ENCODE measurements at regions not wholly inside any gene's neighbourhood (a gene's known extent, or its start where the extent isn't known, plus 50 kb on each side); places are given as distances from the start of the nearest gene placed in this dataset.

GRCh38 chr3:154786724-154787123, 293.4 kb upstream of the MME start:
- no peak overlapping the region for H3K27ac ChIP-seq
- TF ChIP-seq CTCF (IDR thresholded peaks at IDR 0.05) (no peak), POLR2A (IDR thresholded peaks at IDR 0.05) (no peak), EP300 (IDR thresholded peaks at IDR 0.05) (no peak)
- no peaks in the 10 kb centered on the region for H3K36me3 ChIP-seq
- intact Hi-C loops (cut with DNase I), result no loop called here
- 33 to 67% (median 58%) methylated on average over 1 of the region's 1 CpG for WGBS, 3 donors
- H3K9me3 ChIP-seq, result no peaks in the 10 kb centered on the region
- H3K27me3 ChIP-seq, result no peaks in the 10 kb centered on the region
- DNase-seq, result no peak
- H3K4me1 ChIP-seq (ENCODE audit: insufficient read depth), result no peaks in the 10 kb centered on the region
- no peak overlapping the region for H3K4me3 ChIP-seq

GRCh38 chr3:154783521-154783931, 296.6 kb upstream of the MME start:
- WGBS, 3 donors, result 27 to 34% (median 28%) methylated on average over 4 of the region's 4 CpGs
- no peak overlapping the region for H3K27ac ChIP-seq
- H3K9me3 ChIP-seq, result no peaks in the 10 kb centered on the region
- TF ChIP-seq POLR2A (IDR thresholded peaks at IDR 0.05) (no peak), CTCF (IDR thresholded peaks at IDR 0.05) (no peak), EP300 (IDR thresholded peaks at IDR 0.05) (no peak)
- no peaks in the 10 kb centered on the region for H3K27me3 ChIP-seq
- H3K36me3 ChIP-seq, result no peaks in the 10 kb centered on the region
- intact Hi-C loops (cut with DNase I), result no loop called here
- H3K4me1 ChIP-seq (ENCODE audit: insufficient read depth), result no peaks in the 10 kb centered on the region
- H3K4me3 ChIP-seq, result no peak overlapping the region
- no peak for DNase-seq

GRCh38 chr3:154783061-154783460, 297.1 kb upstream of the MME start:
- H3K4me1 ChIP-seq (ENCODE audit: insufficient read depth), result no peaks in the 10 kb centered on the region
- 28 to 44% (median 41%) methylated on average over 3 of the region's 3 CpGs for WGBS, 3 donors
- H3K9me3 ChIP-seq, result no peaks in the 10 kb centered on the region
- no peak overlapping the region for H3K27ac ChIP-seq
- TF ChIP-seq CTCF (IDR thresholded peaks at IDR 0.05) (no peak), EP300 (IDR thresholded peaks at IDR 0.05) (no peak), POLR2A (IDR thresholded peaks at IDR 0.05) (no peak)
- intact Hi-C loops (cut with DNase I), result no loop called here
- no peak for DNase-seq
- no peak overlapping the region for H3K4me3 ChIP-seq
- no peaks in the 10 kb centered on the region for H3K36me3 ChIP-seq
- no peaks in the 10 kb centered on the region for H3K27me3 ChIP-seq

GRCh38 chr3:154782151-154782550, 298.0 kb upstream of the MME start:
- WGBS, 3 donors, result 30 to 46% (median 41%) methylated on average over 2 of the region's 2 CpGs
- intact Hi-C loops (cut with DNase I), result no loop called here
- Histone ChIP-seq H3K4me1 (ENCODE audit: insufficient read depth) (no peaks in the 10 kb centered on the region), H3K4me3 (no peak overlapping the region), H3K27ac (no peak overlapping the region), H3K36me3 (no peaks in the 10 kb centered on the region), H3K9me3 (no peaks in the 10 kb centered on the region), H3K27me3 (no peaks in the 10 kb centered on the region)
- TF ChIP-seq POLR2A (IDR thresholded peaks at IDR 0.05), result no peak
- TF ChIP-seq EP300 (IDR thresholded peaks at IDR 0.05), result no peak
- TF ChIP-seq CTCF (IDR thresholded peaks at IDR 0.05), result no peak
- no peak for DNase-seq

- no peak overlapping the region for H3K4me3 ChIP-seq
- whole genome bisulfite sequencing, 3 donors, result 85 to 87% (median 85%) methylated on average over 3 of the region's 3 CpGs
- H3K27me3 ChIP-seq, result no peaks in the 10 kb centered on the region
- H3K27ac ChIP-seq, result no peak overlapping the region
- no peak for DNase-seq
- no peaks in the 10 kb centered on the region for H3K4me1 ChIP-seq (ENCODE audit: insufficient read depth)
- intact Hi-C loops (cut with DNase I), result no loop called here
- TF ChIP-seq EP300 (IDR thresholded peaks at IDR 0.05), result no peak
- no peak for TF ChIP-seq CTCF (IDR thresholded peaks at IDR 0.05)
- H3K36me3 ChIP-seq, result no peaks in the 10 kb centered on the region
- H3K9me3 ChIP-seq, result no peaks in the 10 kb centered on the region
Measured at GRCh38 chr3:154781595-154781994, 298.5 kb upstream of the MME start.
